K562 (cell line): ENCODE measurements at regions not wholly inside any gene's neighbourhood (a gene's known extent, or its start where the extent isn't known, plus 50 kb on each side); places are given as distances from the start of the nearest gene placed in this dataset.
A peak's percentile ranks its signal among the peaks of the same experiment; 100 is the strongest.

Experiments used
- CTCF ChIP-seq, 3 experiments: IDR thresholded peaks in 2 of 3; conservative IDR thresholded peaks in 1 of 3; 2 replicates each; pipeline ENCODE4 v1.5.1; 2011 to 2012; ENCODE audit warnings: low read length in 3 of 3, mild to moderate bottlenecking in 3 of 3, control low read depth in 2 of 3, improper control_type of control experiment in 1 of 3, inconsistent platforms in 1 of 3, low read depth in 1 of 3, mixed read lengths in 1 of 3, moderate library complexity in 1 of 3; ENCODE audit not compliant: insufficient read depth in 2 of 3
- DLX4 ChIP-seq: fragments of 250-450 bp; sonication (Bioruptor Pico); IDR thresholded peaks from 2 replicates; pipeline ENCODE4 v1.6.1; 2021; ENCODE audit warnings: mild to moderate bottlenecking
- FIP1L1 ChIP-seq: fragments of 200-400 bp; formaldehyde crosslinking; IDR thresholded peaks from 2 replicates; pipeline ENCODE4 v1.6.1; 2018; ENCODE audit warnings: mild to moderate bottlenecking, low read depth, low read length; ENCODE audit not compliant: poor library complexity, severe bottlenecking
- GTF3C2 ChIP-seq: IDR thresholded peaks from 3 replicates; pipeline ENCODE4 v1.6.1; 2011; ENCODE audit warnings: borderline replicate concordance, mild to moderate bottlenecking, moderate library complexity; ENCODE audit not compliant: insufficient read length; ENCODE audit errors: extremely low read depth
- MLLT1 ChIP-seq, 2 experiments: fragments of 450-650 bp; IDR thresholded peaks; 2 replicates each; pipeline ENCODE4 v1.6.1; 2016
- PHF21A ChIP-seq: fragments of 450-650 bp; IDR thresholded peaks from 2 replicates; pipeline ENCODE4 v1.6.1; 2017; ENCODE audit warnings: low read depth, borderline replicate concordance
- RB1 ChIP-seq: fragments of 450-650 bp; IDR thresholded peaks from 2 replicates; pipeline ENCODE4 v1.6.1; 2017; ENCODE audit warnings: low read depth, mild to moderate bottlenecking
- RNF219 ChIP-seq: fragments of 250-450 bp; sonication (Bioruptor Pico); IDR thresholded peaks from 2 replicates; pipeline ENCODE4 v1.5.0; 2022; ENCODE audit warnings: mild to moderate bottlenecking
- SFPQ ChIP-seq: fragments of 200-400 bp; formaldehyde crosslinking; IDR thresholded peaks from 2 replicates; pipeline ENCODE4 v1.6.1; 2017; ENCODE audit warnings: mild to moderate bottlenecking, low read depth, low read length, moderate library complexity
- TBP ChIP-seq: optimal IDR thresholded peaks from 2 replicates; pipeline ENCODE3; 2011; ENCODE audit warnings: low read depth, low read length, improper control_type of control experiment
- YY1 ChIP-seq, 3 experiments: IDR thresholded peaks; 2 replicates each; pipeline ENCODE4 v1.6.1; 2011; ENCODE audit warnings: low read length in 2 of 3, mild to moderate bottlenecking in 2 of 3, moderate library complexity in 2 of 3, borderline replicate concordance in 1 of 3, control low read depth in 1 of 3, low read depth in 1 of 3; ENCODE audit not compliant: insufficient read depth in 3 of 3, insufficient replicate concordance in 2 of 3, control insufficient read depth in 1 of 3, insufficient read length in 1 of 3; ENCODE audit errors: extremely low read depth in 1 of 3
- ZC3H11A ChIP-seq: IDR thresholded peaks from 2 replicates; pipeline ENCODE4 v1.6.1; 2012; ENCODE audit warnings: low read depth, low read length, improper control_type of control experiment
- ZNF354B ChIP-seq: fragments of 250-450 bp; sonication (Bioruptor Pico); IDR thresholded peaks from 2 replicates; pipeline ENCODE4 v1.4.0; 2020
- ZNF384 ChIP-seq: IDR thresholded peaks from 2 replicates; pipeline ENCODE4 v1.6.1; 2012; ENCODE audit warnings: low read depth, low read length, improper control_type of control experiment

- TF ChIP-seq MLLT1 (IDR thresholded peaks at IDR 0.05): no peak
- peak; percentile 100 for TF ChIP-seq ZC3H11A
- no peak for TF ChIP-seq ZNF354B (CRISPR knock-in tag)
- no peak for TF ChIP-seq RNF219 (CRISPR knock-in tag)
- TF ChIP-seq ZNF384: no peak
- TF ChIP-seq PHF21A: no peak
- TF ChIP-seq SFPQ: no peak
- TF ChIP-seq GTF3C2: no peak
- peak; percentile 32 for TF ChIP-seq TBP
- no peak for TF ChIP-seq DLX4 (CRISPR knock-in tag)
- TF ChIP-seq CTCF (IDR thresholded peaks at IDR 0.05 in 2 of 3, conservative IDR thresholded peaks at IDR 0.05 in 1 of 3; ENCODE audit: insufficient read depth in 2 of 3, low read depth in 1 of 3, low read length in 3 of 3): peak; percentile 88 to 96 (median 94)
- TF ChIP-seq YY1 (IDR thresholded peaks at IDR 0.05; ENCODE audit: borderline replicate concordance in 1 of 3, control insufficient read depth in 1 of 3, extremely low read depth in 1 of 3, insufficient read depth in 3 of 3, insufficient read length in 1 of 3, insufficient replicate concordance in 2 of 3, low read depth in 1 of 3, low read length in 2 of 3): peak; percentile 87 to 99 (median 94)
- no peak for TF ChIP-seq FIP1L1
- peak; percentile 52; the same call in 1 of the 2 replicates for TF ChIP-seq RB1
These were observed 168.6 kb downstream of the SS18 start (continued) for GRCh38 chr18:25921677-25922421.
